Ishikawa (cell line): ENCODE measurements at regions not wholly inside any gene's neighbourhood (a gene's known extent, or its start where the extent isn't known, plus 50 kb on each side); places are given as distances from the start of the nearest gene placed in this dataset.

Experiments
- CREB1 ChIP-seq: IDR thresholded peaks from 2 replicates; pipeline ENCODE4 v1.6.1; 2012; ENCODE audit warnings: low read depth
- RAD21 ChIP-seq: IDR thresholded peaks from 2 replicates; pipeline ENCODE4 v1.6.1; 2012; ENCODE audit warnings: low read depth
- TEAD4 ChIP-seq: IDR thresholded peaks from 2 replicates; pipeline ENCODE4 v1.6.1; 2012
- ZBTB7A ChIP-seq: IDR thresholded peaks from 2 replicates; pipeline ENCODE4 v1.6.1; 2012; ENCODE audit warnings: low read depth
- TF ChIP-seq, protein P1 (sequence below): IDR thresholded peaks from 2 replicates; pipeline ENCODE4 v1.6.1; 2012

DNA sequence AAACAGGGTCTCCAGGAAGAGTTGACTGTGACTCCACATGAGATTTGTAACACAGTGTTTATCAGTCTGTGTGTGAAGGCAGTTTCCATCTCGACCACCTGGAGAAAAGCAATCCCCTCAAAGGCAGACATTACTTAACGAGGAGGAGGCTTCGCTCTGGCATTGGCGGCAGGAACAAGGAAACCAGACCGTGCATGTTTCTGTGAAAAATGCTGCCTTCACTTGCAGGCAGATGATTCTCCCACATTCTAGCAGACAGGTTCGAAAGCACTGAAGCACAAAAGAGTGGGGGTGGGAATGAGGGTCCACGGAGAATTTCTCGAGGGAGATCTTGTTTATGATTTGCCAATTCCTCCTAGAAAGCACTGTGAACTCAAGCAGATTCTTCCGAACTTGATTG is 414.0 kb downstream of the SLC4A3 start:
- TF ChIP-seq RAD21 (no peak), TEAD4 (no peak), ZBTB7A (no peak), CREB1 (no peak)
- TF ChIP-seq, protein P1, sequence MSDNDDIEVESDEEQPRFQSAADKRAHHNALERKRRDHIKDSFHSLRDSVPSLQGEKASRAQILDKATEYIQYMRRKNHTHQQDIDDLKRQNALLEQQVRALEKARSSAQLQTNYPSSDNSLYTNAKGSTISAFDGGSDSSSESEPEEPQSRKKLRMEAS: no peak
